OCI-LY7 (cell line): ENCODE measurements at regions not wholly inside any gene's neighbourhood (a gene's known extent, or its start where the extent isn't known, plus 50 kb on each side); places are given as distances from the start of the nearest gene placed in this dataset.

ENCODE experiments used
- BruUV-seq: library from RNA; stranded (reverse); fragments of 400-500 nt; replicated peaks from 2 replicates; lab custom pipeline; 2021; lab: Mats Ljungman, UMichigan
- CTCF ChIA-PET: fragments of 300-600 bp; sonication (Branson Sonifier 250); formaldehyde crosslinking; loops from one replicate; lab custom pipeline; 2022; ENCODE audit warnings: antibody characterized with exemption; ENCODE audit not compliant: unreplicated experiment; lab: Charles Lee
- POLR2A ChIA-PET: fragments of 300-600 bp; sonication (Branson Sonifier 250); formaldehyde crosslinking; loops from one replicate; lab custom pipeline; 2022; ENCODE audit warnings: antibody characterized with exemption; lab: Charles Lee
- DNase-seq: peaks from one replicate; pipeline ENCODE4 v3.0.0-alpha.2; 2015; ENCODE audit warnings: low spot score
- H2AFZ ChIP-seq: fragments of 200-600 bp; sonication (generic), shearing (Covaris generic); 2 replicates; pipeline ENCODE4 v1.6.1; 2014; ENCODE audit warnings: mild to moderate bottlenecking, antibody characterized with exemption, low read length, moderate library complexity
- H3K27ac ChIP-seq: fragments of 200-600 bp; sonication (generic); 2 replicates; pipeline ENCODE4 v1.5.1; 2014; ENCODE audit warnings: mixed run types, low read depth, mild to moderate bottlenecking, moderate library complexity, low read length, inconsistent platforms; ENCODE audit not compliant: poor library complexity, severe bottlenecking
- H3K36me3 ChIP-seq: fragments of 200-600 bp; sonication (generic); 2 replicates; pipeline ENCODE4 v1.6.1; 2014; ENCODE audit warnings: mild to moderate bottlenecking, antibody characterized with exemption, low read length, moderate library complexity, mixed read lengths; ENCODE audit not compliant: insufficient read depth
- H3K4me1 ChIP-seq: fragments of 200-600 bp; sonication (generic); 2 replicates; pipeline ENCODE4 v1.5.1; 2014; ENCODE audit warnings: mild to moderate bottlenecking, low read length; ENCODE audit not compliant: insufficient read depth, poor library complexity, severe bottlenecking
- H3K4me2 ChIP-seq: fragments of 200-600 bp; sonication (generic); 2 replicates; pipeline ENCODE4 v1.6.1; 2014; ENCODE audit warnings: mild to moderate bottlenecking, low read length
- H3K4me3 ChIP-seq: fragments of 200-600 bp; sonication (generic); 2 replicates; pipeline ENCODE4 v1.5.1; 2014; ENCODE audit warnings: mild to moderate bottlenecking, low read depth, low read length; ENCODE audit not compliant: poor library complexity, severe bottlenecking
- H3K79me2 ChIP-seq: fragments of 200-600 bp; sonication (generic); 2 replicates; pipeline ENCODE4 v1.6.1; 2016; ENCODE audit warnings: low read depth, mild to moderate bottlenecking, low read length, moderate library complexity, mixed read lengths; ENCODE audit not compliant: insufficient read depth
- H3K9me2 ChIP-seq: fragments of 200-600 bp; sonication (generic); 2 replicates; pipeline ENCODE4 v1.6.1; 2016; ENCODE audit warnings: mild to moderate bottlenecking, low read length, mixed read lengths; ENCODE audit not compliant: insufficient read depth
- H3K9me3 ChIP-seq: fragments of 200-600 bp; sonication (generic); 2 replicates; pipeline ENCODE4 v1.6.1; 2014; ENCODE audit warnings: mild to moderate bottlenecking, mixed run types, low read length, mixed read lengths
- H4K20me1 ChIP-seq: fragments of 200-600 bp; sonication (generic); 2 replicates; pipeline ENCODE4 v1.6.1; 2014; ENCODE audit warnings: mild to moderate bottlenecking, antibody characterized with exemption, low read length, moderate library complexity, mixed read lengths; ENCODE audit not compliant: insufficient read depth
- CTCF ChIP-seq: fragments of 200-600 bp; sonication (generic); conservative IDR thresholded peaks from 2 replicates; pipeline ENCODE4 v1.5.1; 2014; ENCODE audit warnings: mild to moderate bottlenecking, antibody characterized with exemption, low read length, moderate library complexity, mixed read lengths
- EZH2phosphoT487 ChIP-seq: fragments of 200-600 bp; sonication (generic); IDR thresholded peaks from 2 replicates; pipeline ENCODE4 v1.6.1; 2018; ENCODE audit warnings: low read depth, borderline replicate concordance, mild to moderate bottlenecking, mixed run types, antibody characterized with exemption, low read length, moderate library complexity, mixed read lengths
- intact Hi-C: fragments of 100-400 bp; cut with micrococcal nuclease; formaldehyde crosslinking; loops from one replicate; pipeline ENCODE4 v1.10.0; 2022; ENCODE audit not compliant: unreplicated experiment

- no TSS peak for BruUV-seq
- no peak overlapping the region for H2AFZ ChIP-seq
- no peak for DNase-seq
- H3K9me2 ChIP-seq = no peaks in the 10 kb centered on the region
- no peaks in the 10 kb centered on the region for H3K9me3 ChIP-seq
- CTCF ChIA-PET = no interaction called here
- no peaks in the 10 kb centered on the region for H4K20me1 ChIP-seq
- H3K27ac ChIP-seq = no peak overlapping the region
- H3K79me2 ChIP-seq = no peaks in the 10 kb centered on the region
- no peak overlapping the region for H3K4me2 ChIP-seq
- no peaks in the 10 kb centered on the region for H3K36me3 ChIP-seq
- H3K4me3 ChIP-seq = no peak overlapping the region
- H3K4me1 ChIP-seq = no peaks in the 10 kb centered on the region
- TF ChIP-seq CTCF (no peak), EZH2phosphoT487 (no peak)
- POLR2A ChIA-PET = no interaction called here
- intact Hi-C loops = no loop called here
Observed at GRCh38 chrX:5638572-5638971, 590.1 kb downstream of the NLGN4X start.

GRCh38 chrX:5632887-5633286 is 595.8 kb downstream of the NLGN4X start:
- no peaks in the 10 kb centered on the region for H3K9me3 ChIP-seq
- no peaks in the 10 kb centered on the region for H3K79me2 ChIP-seq
- POLR2A ChIA-PET = no interaction called here
- TF ChIP-seq CTCF (no peak), EZH2phosphoT487 (no peak)
- H2AFZ ChIP-seq = no peak overlapping the region
- intact Hi-C loops = no loop called here
- no TSS peak for BruUV-seq
- no peak for DNase-seq
- CTCF ChIA-PET = no interaction called here
- no peak overlapping the region for H3K4me2 ChIP-seq
- H3K4me1 ChIP-seq = no peaks in the 10 kb centered on the region
- no peak overlapping the region for H3K27ac ChIP-seq
- no peaks in the 10 kb centered on the region for H4K20me1 ChIP-seq
- H3K9me2 ChIP-seq = no peaks in the 10 kb centered on the region
- H3K36me3 ChIP-seq = no peaks in the 10 kb centered on the region
- H3K4me3 ChIP-seq = no peak overlapping the region

GRCh38 chrX:5632061-5632614 is 596.5 kb downstream of the NLGN4X start:
- intact Hi-C loops = no loop called here
- Histone ChIP-seq H3K4me3 (no peak overlapping the region), H3K27ac (no peak overlapping the region), H3K9me3 (no peaks in the 10 kb centered on the region), H3K36me3 (no peaks in the 10 kb centered on the region), H3K4me2 (no peak overlapping the region), H2AFZ (no peak overlapping the region), H3K9me2 (no peaks in the 10 kb centered on the region), H4K20me1 (no peaks in the 10 kb centered on the region), H3K4me1 (no peaks in the 10 kb centered on the region), H3K79me2 (no peaks in the 10 kb centered on the region)
- ChIA-PET POLR2A (no interaction called here), CTCF (no interaction called here)
- no TSS peak for BruUV-seq
- no peak for TF ChIP-seq EZH2phosphoT487
- no peak for TF ChIP-seq CTCF
- DNase-seq = no peak
